Mucosa of descending colon (tissue), 3 donors: ENCODE measurements at regions not wholly inside any gene's neighbourhood (a gene's known extent, or its start where the extent isn't known, plus 50 kb on each side); places are given as distances from the start of the nearest gene placed in this dataset.

Source experiments
- ATAC-seq: fragments of 200-7000 bp; cut with Tn5 transposase; one replicate; pipeline ENCODE4 v1.9.1; 2020; ENCODE audit warnings: mild to moderate bottlenecking, moderate library complexity
- DNase-seq, 3 donors: peaks; one replicate each; pipeline ENCODE4 v3.0.0-alpha.2; 2020
- H3K36me3 ChIP-seq: fragments of 200-600 bp; one replicate; pipeline ENCODE4 v1.8.0; 2021; ENCODE audit warnings: low read depth, mild to moderate bottlenecking
- H3K4me1 ChIP-seq: fragments of 200-600 bp; one replicate; pipeline ENCODE4 v1.8.0; 2021; ENCODE audit warnings: low read depth, mild to moderate bottlenecking
- H3K4me3 ChIP-seq: fragments of 200-600 bp; one replicate; pipeline ENCODE4 v1.8.0; 2021; ENCODE audit warnings: mild to moderate bottlenecking
- H3K9me3 ChIP-seq: fragments of 200-600 bp; one replicate; pipeline ENCODE4 v1.8.0; 2021; ENCODE audit warnings: mild to moderate bottlenecking
- intact Hi-C, 2 donors: fragments of 100-400 bp; cut with DNase I in 1 of 2; cut with micrococcal nuclease in 1 of 2; formaldehyde crosslinking; loops; one replicate each; pipeline versions ENCODE4 v1.11.0 to v1.11.1; 2022; cut with DNase I, micrococcal nuclease
- TF ChIP-seq, protein P1 (sequence below): fragments of 200-600 bp; IDR thresholded peaks from one replicate; pipeline ENCODE4 v1.8.0; 2022; ENCODE audit warnings: antibody characterized with exemption, mild to moderate bottlenecking
- donor health status: DM: no; HTN: no; CAD: no; lungs with moderate emphysema.
- donor health status: DM: no; HTN: no; CAD: no.
- donor health status: DM: no; HTN: yes; CAD: no.

DNA sequence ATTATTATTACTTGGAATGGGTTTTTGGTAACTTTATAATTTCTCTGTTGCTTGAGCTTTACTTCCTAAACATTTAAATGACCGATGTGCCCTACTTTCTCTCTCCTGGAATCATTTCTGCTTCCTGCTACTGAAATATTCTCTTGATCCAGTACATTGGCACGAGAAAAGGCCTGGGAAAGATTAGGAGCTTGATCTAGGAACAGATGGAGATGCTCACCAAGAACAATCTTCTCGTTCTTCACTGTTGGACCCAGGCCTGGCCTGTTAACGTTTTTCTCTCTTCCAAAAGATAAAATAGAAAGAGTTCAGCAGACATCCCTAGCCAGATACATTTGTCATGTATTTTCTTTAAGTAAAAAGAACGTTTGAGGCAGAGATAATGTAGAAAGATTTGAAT lies 1356.8 kb upstream of the CRIM1 start:
- H3K4me1 ChIP-seq: no peaks in the 10 kb centered on the region
- no peak for ATAC-seq
- H3K36me3 ChIP-seq: no peaks in the 10 kb centered on the region
- DNase-seq: no peak
- TF ChIP-seq, protein P1, sequence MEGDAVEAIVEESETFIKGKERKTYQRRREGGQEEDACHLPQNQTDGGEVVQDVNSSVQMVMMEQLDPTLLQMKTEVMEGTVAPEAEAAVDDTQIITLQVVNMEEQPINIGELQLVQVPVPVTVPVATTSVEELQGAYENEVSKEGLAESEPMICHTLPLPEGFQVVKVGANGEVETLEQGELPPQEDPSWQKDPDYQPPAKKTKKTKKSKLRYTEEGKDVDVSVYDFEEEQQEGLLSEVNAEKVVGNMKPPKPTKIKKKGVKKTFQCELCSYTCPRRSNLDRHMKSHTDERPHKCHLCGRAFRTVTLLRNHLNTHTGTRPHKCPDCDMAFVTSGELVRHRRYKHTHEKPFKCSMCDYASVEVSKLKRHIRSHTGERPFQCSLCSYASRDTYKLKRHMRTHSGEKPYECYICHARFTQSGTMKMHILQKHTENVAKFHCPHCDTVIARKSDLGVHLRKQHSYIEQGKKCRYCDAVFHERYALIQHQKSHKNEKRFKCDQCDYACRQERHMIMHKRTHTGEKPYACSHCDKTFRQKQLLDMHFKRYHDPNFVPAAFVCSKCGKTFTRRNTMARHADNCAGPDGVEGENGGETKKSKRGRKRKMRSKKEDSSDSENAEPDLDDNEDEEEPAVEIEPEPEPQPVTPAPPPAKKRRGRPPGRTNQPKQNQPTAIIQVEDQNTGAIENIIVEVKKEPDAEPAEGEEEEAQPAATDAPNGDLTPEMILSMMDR: no peak
- peaks cover 2% of the 10 kb centered on the region for H3K9me3 ChIP-seq
- intact Hi-C loops: no loop called here
- H3K4me3 ChIP-seq: no peak overlapping the region

DNA sequence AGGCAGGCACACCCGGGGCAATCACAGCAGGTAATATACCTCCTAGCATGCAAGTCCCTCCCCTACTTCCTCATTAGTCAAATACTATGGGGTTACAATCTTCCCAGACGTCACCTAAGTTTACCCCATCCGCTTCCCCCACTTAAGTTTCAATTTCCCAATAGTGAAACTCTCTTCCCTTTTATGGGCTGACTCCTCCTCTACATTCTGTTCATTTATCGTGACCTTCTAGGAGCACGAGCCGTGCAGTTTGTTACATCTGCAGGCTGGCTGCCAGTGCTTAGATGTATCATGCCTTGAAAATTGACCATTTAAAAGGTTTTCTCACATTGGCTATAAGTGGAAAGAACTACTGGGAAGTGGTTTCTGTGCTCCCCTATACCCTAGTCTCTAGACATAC lies 1357.8 kb upstream of the CRIM1 start:
- no peak for DNase-seq
- Histone ChIP-seq H3K4me1 (no peaks in the 10 kb centered on the region), H3K9me3 (peaks cover 2% of the 10 kb centered on the region), H3K36me3 (no peaks in the 10 kb centered on the region), H3K4me3 (no peak overlapping the region)
- intact Hi-C loops: no loop called here
- no peak for ATAC-seq
- TF ChIP-seq, protein P1: no peak

- TF ChIP-seq, protein P1: no peak
- H3K36me3 ChIP-seq: no peaks in the 10 kb centered on the region
- H3K4me3 ChIP-seq: no peak overlapping the region
- no peaks in the 10 kb centered on the region for H3K4me1 ChIP-seq
- intact Hi-C loops: no loop called here
- H3K9me3 ChIP-seq: peaks cover 3% of the 10 kb centered on the region
- DNase-seq (no peak), ATAC-seq (no peak)
These were observed 1360.4 kb upstream of the CRIM1 start for GRCh38 chr2:34995196-34995595.

- Histone ChIP-seq H3K36me3 (no peaks in the 10 kb centered on the region), H3K4me3 (no peak overlapping the region), H3K9me3 (peaks cover 3% of the 10 kb centered on the region), H3K4me1 (no peaks in the 10 kb centered on the region)
- TF ChIP-seq, protein P1: no peak
- intact Hi-C loops: no loop called here
- ATAC-seq (no peak), DNase-seq (peak in 1 of 3 donors; percentile 29)
These were observed 1363.9 kb upstream of the CRIM1 start for GRCh38 chr2:34991508-34992274.

GRCh38 chr2:34985474-34985873 lies 1370.1 kb upstream of the CRIM1 start:
- DNase-seq (no peak), ATAC-seq (no peak)
- no peak overlapping the region for H3K4me3 ChIP-seq
- H3K4me1 ChIP-seq: no peaks in the 10 kb centered on the region
- H3K36me3 ChIP-seq: no peaks in the 10 kb centered on the region
- TF ChIP-seq, protein P1: no peak
- intact Hi-C loops: no loop called here
- peaks cover 3% of the 10 kb centered on the region for H3K9me3 ChIP-seq
